H1 (cell line): ENCODE measurements at regions not wholly inside any gene's neighbourhood (a gene's known extent, or its start where the extent isn't known, plus 50 kb on each side); places are given as distances from the start of the nearest gene placed in this dataset.

Source experiments
- CREB1 ChIP-seq: IDR thresholded peaks from 2 replicates; pipeline ENCODE4 v1.6.1; 2012; ENCODE audit warnings: inconsistent platforms
- EGR1 ChIP-seq: IDR thresholded peaks from 2 replicates; pipeline ENCODE4 v1.6.1; 2011; ENCODE audit warnings: low read depth, low read length, borderline replicate concordance
- RAD21 ChIP-seq, 2 experiments: IDR thresholded peaks in 1 of 2; conservative IDR thresholded peaks in 1 of 2; 2 replicates each; pipeline ENCODE4 v1.6.1; 2011; ENCODE audit warnings: low read depth in 2 of 2, low read length in 2 of 2, improper control_type of control experiment in 1 of 2, inconsistent platforms in 1 of 2, mild to moderate bottlenecking in 1 of 2, moderate library complexity in 1 of 2
- TCF12 ChIP-seq: IDR thresholded peaks from 2 replicates; pipeline ENCODE4 v1.6.1; 2011; ENCODE audit warnings: low read depth, mild to moderate bottlenecking, low read length
- TF ChIP-seq, protein P1 (sequence below): fragments of 300-600 bp; sonication (generic); IDR thresholded peaks from 2 replicates; pipeline ENCODE4 v1.7.1; 2012; ENCODE audit warnings: low read length, moderate library complexity, mild to moderate bottlenecking, inconsistent platforms; ENCODE audit not compliant: insufficient replicate concordance

DNA sequence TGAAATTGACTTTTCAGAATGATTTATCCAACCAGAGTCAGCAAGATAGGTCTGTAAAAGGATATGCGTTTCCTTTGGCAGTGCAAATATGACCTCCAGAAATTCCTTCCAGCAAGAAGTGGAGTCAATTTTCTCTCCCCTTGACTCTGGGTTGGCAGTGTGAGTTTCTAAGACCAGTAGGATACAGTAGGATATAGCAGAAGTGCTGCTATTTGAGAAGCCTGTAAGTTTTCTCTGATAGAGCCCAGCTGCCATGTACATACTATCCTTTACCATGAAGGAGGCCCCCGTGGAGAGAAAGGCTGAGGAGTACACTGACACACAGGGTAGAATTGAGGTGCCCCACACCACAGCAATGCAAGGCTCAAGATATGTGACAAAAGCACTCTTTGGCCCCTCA lies 409.1 kb upstream of the PDZRN3 start (continued):
- TF ChIP-seq, protein P1, sequence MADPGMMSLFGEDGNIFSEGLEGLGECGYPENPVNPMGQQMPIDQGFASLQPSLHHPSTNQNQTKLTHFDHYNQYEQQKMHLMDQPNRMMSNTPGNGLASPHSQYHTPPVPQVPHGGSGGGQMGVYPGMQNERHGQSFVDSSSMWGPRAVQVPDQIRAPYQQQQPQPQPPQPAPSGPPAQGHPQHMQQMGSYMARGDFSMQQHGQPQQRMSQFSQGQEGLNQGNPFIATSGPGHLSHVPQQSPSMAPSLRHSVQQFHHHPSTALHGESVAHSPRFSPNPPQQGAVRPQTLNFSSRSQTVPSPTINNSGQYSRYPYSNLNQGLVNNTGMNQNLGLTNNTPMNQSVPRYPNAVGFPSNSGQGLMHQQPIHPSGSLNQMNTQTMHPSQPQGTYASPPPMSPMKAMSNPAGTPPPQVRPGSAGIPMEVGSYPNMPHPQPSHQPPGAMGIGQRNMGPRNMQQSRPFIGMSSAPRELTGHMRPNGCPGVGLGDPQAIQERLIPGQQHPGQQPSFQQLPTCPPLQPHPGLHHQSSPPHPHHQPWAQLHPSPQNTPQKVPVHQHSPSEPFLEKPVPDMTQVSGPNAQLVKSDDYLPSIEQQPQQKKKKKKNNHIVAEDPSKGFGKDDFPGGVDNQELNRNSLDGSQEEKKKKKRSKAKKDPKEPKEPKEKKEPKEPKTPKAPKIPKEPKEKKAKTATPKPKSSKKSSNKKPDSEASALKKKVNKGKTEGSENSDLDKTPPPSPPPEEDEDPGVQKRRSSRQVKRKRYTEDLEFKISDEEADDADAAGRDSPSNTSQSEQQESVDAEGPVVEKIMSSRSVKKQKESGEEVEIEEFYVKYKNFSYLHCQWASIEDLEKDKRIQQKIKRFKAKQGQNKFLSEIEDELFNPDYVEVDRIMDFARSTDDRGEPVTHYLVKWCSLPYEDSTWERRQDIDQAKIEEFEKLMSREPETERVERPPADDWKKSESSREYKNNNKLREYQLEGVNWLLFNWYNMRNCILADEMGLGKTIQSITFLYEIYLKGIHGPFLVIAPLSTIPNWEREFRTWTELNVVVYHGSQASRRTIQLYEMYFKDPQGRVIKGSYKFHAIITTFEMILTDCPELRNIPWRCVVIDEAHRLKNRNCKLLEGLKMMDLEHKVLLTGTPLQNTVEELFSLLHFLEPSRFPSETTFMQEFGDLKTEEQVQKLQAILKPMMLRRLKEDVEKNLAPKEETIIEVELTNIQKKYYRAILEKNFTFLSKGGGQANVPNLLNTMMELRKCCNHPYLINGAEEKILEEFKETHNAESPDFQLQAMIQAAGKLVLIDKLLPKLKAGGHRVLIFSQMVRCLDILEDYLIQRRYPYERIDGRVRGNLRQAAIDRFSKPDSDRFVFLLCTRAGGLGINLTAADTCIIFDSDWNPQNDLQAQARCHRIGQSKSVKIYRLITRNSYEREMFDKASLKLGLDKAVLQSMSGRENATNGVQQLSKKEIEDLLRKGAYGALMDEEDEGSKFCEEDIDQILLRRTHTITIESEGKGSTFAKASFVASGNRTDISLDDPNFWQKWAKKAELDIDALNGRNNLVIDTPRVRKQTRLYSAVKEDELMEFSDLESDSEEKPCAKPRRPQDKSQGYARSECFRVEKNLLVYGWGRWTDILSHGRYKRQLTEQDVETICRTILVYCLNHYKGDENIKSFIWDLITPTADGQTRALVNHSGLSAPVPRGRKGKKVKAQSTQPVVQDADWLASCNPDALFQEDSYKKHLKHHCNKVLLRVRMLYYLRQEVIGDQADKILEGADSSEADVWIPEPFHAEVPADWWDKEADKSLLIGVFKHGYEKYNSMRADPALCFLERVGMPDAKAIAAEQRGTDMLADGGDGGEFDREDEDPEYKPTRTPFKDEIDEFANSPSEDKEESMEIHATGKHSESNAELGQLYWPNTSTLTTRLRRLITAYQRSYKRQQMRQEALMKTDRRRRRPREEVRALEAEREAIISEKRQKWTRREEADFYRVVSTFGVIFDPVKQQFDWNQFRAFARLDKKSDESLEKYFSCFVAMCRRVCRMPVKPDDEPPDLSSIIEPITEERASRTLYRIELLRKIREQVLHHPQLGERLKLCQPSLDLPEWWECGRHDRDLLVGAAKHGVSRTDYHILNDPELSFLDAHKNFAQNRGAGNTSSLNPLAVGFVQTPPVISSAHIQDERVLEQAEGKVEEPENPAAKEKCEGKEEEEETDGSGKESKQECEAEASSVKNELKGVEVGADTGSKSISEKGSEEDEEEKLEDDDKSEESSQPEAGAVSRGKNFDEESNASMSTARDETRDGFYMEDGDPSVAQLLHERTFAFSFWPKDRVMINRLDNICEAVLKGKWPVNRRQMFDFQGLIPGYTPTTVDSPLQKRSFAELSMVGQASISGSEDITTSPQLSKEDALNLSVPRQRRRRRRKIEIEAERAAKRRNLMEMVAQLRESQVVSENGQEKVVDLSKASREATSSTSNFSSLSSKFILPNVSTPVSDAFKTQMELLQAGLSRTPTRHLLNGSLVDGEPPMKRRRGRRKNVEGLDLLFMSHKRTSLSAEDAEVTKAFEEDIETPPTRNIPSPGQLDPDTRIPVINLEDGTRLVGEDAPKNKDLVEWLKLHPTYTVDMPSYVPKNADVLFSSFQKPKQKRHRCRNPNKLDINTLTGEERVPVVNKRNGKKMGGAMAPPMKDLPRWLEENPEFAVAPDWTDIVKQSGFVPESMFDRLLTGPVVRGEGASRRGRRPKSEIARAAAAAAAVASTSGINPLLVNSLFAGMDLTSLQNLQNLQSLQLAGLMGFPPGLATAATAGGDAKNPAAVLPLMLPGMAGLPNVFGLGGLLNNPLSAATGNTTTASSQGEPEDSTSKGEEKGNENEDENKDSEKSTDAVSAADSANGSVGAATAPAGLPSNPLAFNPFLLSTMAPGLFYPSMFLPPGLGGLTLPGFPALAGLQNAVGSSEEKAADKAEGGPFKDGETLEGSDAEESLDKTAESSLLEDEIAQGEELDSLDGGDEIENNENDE: no peak
- TF ChIP-seq TCF12 (no peak), CREB1 (no peak), RAD21 (IDR thresholded peaks at IDR 0.05 in 1 of 2, conservative IDR thresholded peaks at IDR 0.05 in 1 of 2; ENCODE audit: low read depth in 2 of 2, low read length in 2 of 2) (no peak), EGR1 (no peak)
